Esophagus muscularis mucosa (tissue), 3 donors: ENCODE measurements at regions not wholly inside any gene's neighbourhood (a gene's known extent, or its start where the extent isn't known, plus 50 kb on each side); places are given as distances from the start of the nearest gene placed in this dataset.

Source experiments
- POLR2AphosphoS5 ChIP-seq, 2 donors: sonication (generic); formaldehyde crosslinking; IDR thresholded peaks; one replicate each; pipeline ENCODE4 v1.6.1; 2017; ENCODE audit warnings: antibody characterized with exemption in 2 of 2
- TF ChIP-seq, protein P1 (sequence below), 3 experiments: fragments of 200-600 bp in 2 of 3; fragments of 450-650 bp in 1 of 3; sonication (generic) in 2 of 3; IDR thresholded peaks; one replicate each; pipeline ENCODE4 v1.5.1; 2017 to 2019; ENCODE audit warnings: antibody characterized with exemption in 3 of 3, mild to moderate bottlenecking in 2 of 3, moderate library complexity in 1 of 3

DNA sequence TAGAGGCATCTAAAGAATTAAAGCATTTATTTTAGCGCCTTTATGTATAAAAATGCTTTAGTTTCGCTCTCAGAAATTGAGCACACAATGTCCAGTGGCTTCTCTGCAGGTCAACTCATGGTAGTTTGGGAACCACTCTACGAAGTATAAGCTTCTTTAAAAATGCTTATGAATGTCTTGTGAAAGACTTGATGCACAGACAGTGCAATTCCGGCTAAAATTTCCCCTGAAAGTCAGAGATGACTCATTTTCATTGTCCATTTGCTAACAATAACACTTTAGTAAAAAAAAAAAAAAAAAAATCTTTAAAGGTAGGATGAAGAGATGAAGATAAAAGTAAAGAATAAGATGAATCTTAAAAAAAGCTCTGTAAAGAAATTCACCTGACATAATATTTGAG, 117.2 kb downstream of the PDHA2 start:
- TF ChIP-seq, protein P1, sequence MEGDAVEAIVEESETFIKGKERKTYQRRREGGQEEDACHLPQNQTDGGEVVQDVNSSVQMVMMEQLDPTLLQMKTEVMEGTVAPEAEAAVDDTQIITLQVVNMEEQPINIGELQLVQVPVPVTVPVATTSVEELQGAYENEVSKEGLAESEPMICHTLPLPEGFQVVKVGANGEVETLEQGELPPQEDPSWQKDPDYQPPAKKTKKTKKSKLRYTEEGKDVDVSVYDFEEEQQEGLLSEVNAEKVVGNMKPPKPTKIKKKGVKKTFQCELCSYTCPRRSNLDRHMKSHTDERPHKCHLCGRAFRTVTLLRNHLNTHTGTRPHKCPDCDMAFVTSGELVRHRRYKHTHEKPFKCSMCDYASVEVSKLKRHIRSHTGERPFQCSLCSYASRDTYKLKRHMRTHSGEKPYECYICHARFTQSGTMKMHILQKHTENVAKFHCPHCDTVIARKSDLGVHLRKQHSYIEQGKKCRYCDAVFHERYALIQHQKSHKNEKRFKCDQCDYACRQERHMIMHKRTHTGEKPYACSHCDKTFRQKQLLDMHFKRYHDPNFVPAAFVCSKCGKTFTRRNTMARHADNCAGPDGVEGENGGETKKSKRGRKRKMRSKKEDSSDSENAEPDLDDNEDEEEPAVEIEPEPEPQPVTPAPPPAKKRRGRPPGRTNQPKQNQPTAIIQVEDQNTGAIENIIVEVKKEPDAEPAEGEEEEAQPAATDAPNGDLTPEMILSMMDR (IDR thresholded peaks at IDR 0.05), result no peak
- no peak for TF ChIP-seq POLR2AphosphoS5 (IDR thresholded peaks at IDR 0.05)
